GM13977 (cell line): ENCODE measurements at regions not wholly inside any gene's neighbourhood (a gene's known extent, or its start where the extent isn't known, plus 50 kb on each side); places are given as distances from the start of the nearest gene placed in this dataset.
"Not testable (repeated sequence)": the region's sequence is repeated elsewhere in the genome, so short reads cannot be mapped to it uniquely, and the experiment has no call there.

ENCODE experiments used
- DNase-seq: peaks from one replicate; pipeline ENCODE4 v3.0.0; 2012; ENCODE audit warnings: low spot score
- CTCF ChIP-seq: IDR thresholded peaks from 2 replicates; pipeline ENCODE4 v1.5.1; 2012; ENCODE audit warnings: mild to moderate bottlenecking, control low read depth; ENCODE audit not compliant: insufficient read depth; ENCODE audit errors: extremely low read depth, missing control alignments
- in situ Hi-C: fragments of 300-500 bp; cut with MboI; formaldehyde crosslinking; loops from one replicate; pipeline ENCODE4 v1.12.0; 2022; ENCODE audit warnings: low sequenced_read_pairs, low pct_unique_long_range_greater_than_20kb, mixed read lengths, inconsistent platforms; ENCODE audit not compliant: unreplicated experiment

- no peak for TF ChIP-seq CTCF
- in situ Hi-C loops, result no loop called here
- DNase-seq, result no peak
Measured at GRCh38 chr9:97179616-97180015, 127.8 kb upstream of the CCDC180 start.

GRCh38 chr9:97176206-97176605, 131.3 kb upstream of the CCDC180 start:
- DNase-seq, result no peak

GRCh38 chr9:97168174-97168573, 129.2 kb upstream of the CTSV start:
- in situ Hi-C loops, DNase-seq: not testable (repeated sequence)

More at GRCh38 chr9:97176206-97176605, 131.3 kb upstream of the CCDC180 start:
- in situ Hi-C loops, result no loop called here
- TF ChIP-seq CTCF, result no peak

GRCh38 chr9:97166496-97167138, 127.7 kb upstream of the CTSV start:
- in situ Hi-C loops, DNase-seq: not testable (repeated sequence)

GRCh38 chr9:97160255-97160654, 121.3 kb upstream of the CTSV start:
- no peak for DNase-seq
- TF ChIP-seq CTCF, result no peak
- in situ Hi-C loops, result no loop called here

GRCh38 chr9:97158722-97159121, 119.8 kb upstream of the CTSV start:
- in situ Hi-C loops, DNase-seq: not testable (repeated sequence)

GRCh38 chr9:97155441-97155840, 116.5 kb upstream of the CTSV start:
- in situ Hi-C loops, DNase-seq: not testable (repeated sequence)

- TF ChIP-seq CTCF, result no peak
- in situ Hi-C loops, result no loop called here
- no peak for DNase-seq
Measured at GRCh38 chr9:97153967-97154366, 115.0 kb upstream of the CTSV start.

GRCh38 chr9:97153160-97153559, 114.2 kb upstream of the CTSV start:
- DNase-seq, in situ Hi-C loops: not testable (repeated sequence)

GRCh38 chr9:97150471-97150870, 111.5 kb upstream of the CTSV start:
- in situ Hi-C loops, DNase-seq: not testable (repeated sequence)

- in situ Hi-C loops, DNase-seq: not testable (repeated sequence)
Measured at GRCh38 chr9:97148428-97148827, 109.5 kb upstream of the CTSV start.

- in situ Hi-C loops, result not testable (repeated sequence)
Measured at GRCh38 chr9:97145680-97146079, 106.7 kb upstream of the CTSV start.

More at GRCh38 chr9:97145680-97146079, 106.7 kb upstream of the CTSV start:
- DNase-seq, result not testable (repeated sequence)
